HepG2 (cell line): ENCODE measurements at regions not wholly inside any gene's neighbourhood (a gene's known extent, or its start where the extent isn't known, plus 50 kb on each side); places are given as distances from the start of the nearest gene placed in this dataset.

ENCODE experiments used
- ESRRA ChIP-seq: sonication (generic); formaldehyde crosslinking; IDR thresholded peaks from 2 replicates; pipeline ENCODE4 v1.5.1; 2020; ENCODE audit warnings: mild to moderate bottlenecking, low read depth, missing genetic modification reagents
- KDM6A ChIP-seq: IDR thresholded peaks from 2 replicates; pipeline ENCODE4 v1.6.1; 2016; ENCODE audit warnings: low read depth
- PHB2 ChIP-seq: fragments of 450-650 bp; IDR thresholded peaks from 2 replicates; pipeline ENCODE4 v1.6.1; 2018; ENCODE audit not compliant: partially characterized antibody
- ZNF3 ChIP-seq: IDR thresholded peaks from 2 replicates; pipeline ENCODE4 v1.7.0; 2017; ENCODE audit warnings: inconsistent platforms
- ZNF550 ChIP-seq: sonication (generic); formaldehyde crosslinking; IDR thresholded peaks from 2 replicates; pipeline ENCODE4 v1.4.0; 2020; ENCODE audit warnings: mild to moderate bottlenecking, missing genetic modification reagents, borderline replicate concordance
- ZNF558 ChIP-seq: sonication (generic); formaldehyde crosslinking; IDR thresholded peaks from 2 replicates; pipeline ENCODE4 v1.9.0; 2022; ENCODE audit warnings: mild to moderate bottlenecking, missing genetic modification reagents, borderline replicate concordance
- TF ChIP-seq, protein P1 (sequence below): sonication (generic); formaldehyde crosslinking; IDR thresholded peaks from 2 replicates; pipeline ENCODE4 v1.9.0; 2021; ENCODE audit warnings: mild to moderate bottlenecking, missing genetic modification reagents
- TF ChIP-seq, protein P2 (sequence below): sonication (generic); formaldehyde crosslinking; IDR thresholded peaks from 2 replicates; pipeline ENCODE4 v1.5.0; 2020; ENCODE audit warnings: mild to moderate bottlenecking, missing genetic modification reagents
- TF ChIP-seq, protein P3 (sequence below): sonication (generic); formaldehyde crosslinking; IDR thresholded peaks from 2 replicates; pipeline ENCODE4 v1.4.0; 2020; ENCODE audit warnings: missing genetic modification reagents, borderline replicate concordance
- TF ChIP-seq, protein P4 (sequence below): sonication (generic); formaldehyde crosslinking; IDR thresholded peaks from 2 replicates; pipeline ENCODE4 v1.4.0; 2020; ENCODE audit warnings: missing genetic modification reagents, borderline replicate concordance
- TF ChIP-seq, protein P5 (sequence below): sonication (generic); formaldehyde crosslinking; IDR thresholded peaks from 2 replicates; pipeline ENCODE4 v1.4.0; 2020; ENCODE audit warnings: missing genetic modification reagents
- TF ChIP-seq, protein P6 (sequence below): sonication (generic); formaldehyde crosslinking; IDR thresholded peaks from 2 replicates; pipeline ENCODE4 v1.8.1; 2023; ENCODE audit warnings: mild to moderate bottlenecking, missing genetic modification reagents, borderline replicate concordance

DNA sequence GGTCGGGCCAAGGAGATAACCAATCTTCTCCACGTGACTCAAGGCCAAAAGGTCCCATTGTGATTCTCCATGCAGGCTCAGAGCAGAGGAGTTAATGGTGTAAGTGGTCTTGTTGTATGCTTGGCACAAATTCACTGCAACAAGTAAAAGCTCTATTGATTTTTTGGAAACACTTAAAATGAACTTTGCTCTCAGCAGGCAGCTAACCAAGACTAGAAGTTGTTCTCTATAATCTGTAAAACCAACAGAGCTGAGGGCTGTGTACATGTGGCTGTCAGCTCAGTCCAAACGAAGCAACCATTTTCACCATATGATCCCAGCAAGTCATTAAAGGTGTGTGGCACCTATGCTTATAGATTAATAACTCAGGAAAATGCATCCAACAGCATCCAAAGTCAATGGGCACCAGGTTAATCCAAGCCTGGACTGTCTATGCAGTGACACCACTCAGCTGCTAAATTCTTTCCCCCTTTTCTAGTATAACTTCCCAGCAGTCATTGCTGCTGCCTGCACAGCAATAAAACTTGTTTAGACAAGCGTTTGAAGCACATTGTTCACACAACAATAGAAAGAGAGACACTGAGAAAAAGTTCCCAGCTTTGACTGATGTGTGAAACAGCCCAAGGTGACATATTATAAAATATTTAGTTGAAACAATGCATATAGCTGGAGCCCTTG is 603.8 kb upstream of the ADAMTS9 start (continued):
- TF ChIP-seq ZNF3 (CRISPR knock-in tag) (no peak), PHB2 (no peak), ZNF558 (CRISPR knock-in tag) (no peak), ZNF550 (CRISPR knock-in tag) (no peak), ESRRA (no peak), KDM6A (peak; percentile 72; the same call in 1 of the 2 replicates)
- TF ChIP-seq, protein P1, sequence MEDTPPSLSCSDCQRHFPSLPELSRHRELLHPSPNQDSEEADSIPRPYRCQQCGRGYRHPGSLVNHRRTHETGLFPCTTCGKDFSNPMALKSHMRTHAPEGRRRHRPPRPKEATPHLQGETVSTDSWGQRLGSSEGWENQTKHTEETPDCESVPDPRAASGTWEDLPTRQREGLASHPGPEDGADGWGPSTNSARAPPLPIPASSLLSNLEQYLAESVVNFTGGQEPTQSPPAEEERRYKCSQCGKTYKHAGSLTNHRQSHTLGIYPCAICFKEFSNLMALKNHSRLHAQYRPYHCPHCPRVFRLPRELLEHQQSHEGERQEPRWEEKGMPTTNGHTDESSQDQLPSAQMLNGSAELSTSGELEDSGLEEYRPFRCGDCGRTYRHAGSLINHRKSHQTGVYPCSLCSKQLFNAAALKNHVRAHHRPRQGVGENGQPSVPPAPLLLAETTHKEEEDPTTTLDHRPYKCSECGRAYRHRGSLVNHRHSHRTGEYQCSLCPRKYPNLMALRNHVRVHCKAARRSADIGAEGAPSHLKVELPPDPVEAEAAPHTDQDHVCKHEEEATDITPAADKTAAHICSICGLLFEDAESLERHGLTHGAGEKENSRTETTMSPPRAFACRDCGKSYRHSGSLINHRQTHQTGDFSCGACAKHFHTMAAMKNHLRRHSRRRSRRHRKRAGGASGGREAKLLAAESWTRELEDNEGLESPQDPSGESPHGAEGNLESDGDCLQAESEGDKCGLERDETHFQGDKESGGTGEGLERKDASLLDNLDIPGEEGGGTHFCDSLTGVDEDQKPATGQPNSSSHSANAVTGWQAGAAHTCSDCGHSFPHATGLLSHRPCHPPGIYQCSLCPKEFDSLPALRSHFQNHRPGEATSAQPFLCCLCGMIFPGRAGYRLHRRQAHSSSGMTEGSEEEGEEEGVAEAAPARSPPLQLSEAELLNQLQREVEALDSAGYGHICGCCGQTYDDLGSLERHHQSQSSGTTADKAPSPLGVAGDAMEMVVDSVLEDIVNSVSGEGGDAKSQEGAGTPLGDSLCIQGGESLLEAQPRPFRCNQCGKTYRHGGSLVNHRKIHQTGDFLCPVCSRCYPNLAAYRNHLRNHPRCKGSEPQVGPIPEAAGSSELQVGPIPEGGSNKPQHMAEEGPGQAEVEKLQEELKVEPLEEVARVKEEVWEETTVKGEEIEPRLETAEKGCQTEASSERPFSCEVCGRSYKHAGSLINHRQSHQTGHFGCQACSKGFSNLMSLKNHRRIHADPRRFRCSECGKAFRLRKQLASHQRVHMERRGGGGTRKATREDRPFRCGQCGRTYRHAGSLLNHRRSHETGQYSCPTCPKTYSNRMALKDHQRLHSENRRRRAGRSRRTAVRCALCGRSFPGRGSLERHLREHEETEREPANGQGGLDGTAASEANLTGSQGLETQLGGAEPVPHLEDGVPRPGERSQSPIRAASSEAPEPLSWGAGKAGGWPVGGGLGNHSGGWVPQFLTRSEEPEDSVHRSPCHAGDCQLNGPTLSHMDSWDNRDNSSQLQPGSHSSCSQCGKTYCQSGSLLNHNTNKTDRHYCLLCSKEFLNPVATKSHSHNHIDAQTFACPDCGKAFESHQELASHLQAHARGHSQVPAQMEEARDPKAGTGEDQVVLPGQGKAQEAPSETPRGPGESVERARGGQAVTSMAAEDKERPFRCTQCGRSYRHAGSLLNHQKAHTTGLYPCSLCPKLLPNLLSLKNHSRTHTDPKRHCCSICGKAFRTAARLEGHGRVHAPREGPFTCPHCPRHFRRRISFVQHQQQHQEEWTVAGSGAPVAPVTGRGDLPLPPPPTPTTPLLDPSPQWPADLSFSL (CRISPR knock-in tag): peak; percentile 47; the same call in 1 of the 2 replicates
- TF ChIP-seq, protein P2, sequence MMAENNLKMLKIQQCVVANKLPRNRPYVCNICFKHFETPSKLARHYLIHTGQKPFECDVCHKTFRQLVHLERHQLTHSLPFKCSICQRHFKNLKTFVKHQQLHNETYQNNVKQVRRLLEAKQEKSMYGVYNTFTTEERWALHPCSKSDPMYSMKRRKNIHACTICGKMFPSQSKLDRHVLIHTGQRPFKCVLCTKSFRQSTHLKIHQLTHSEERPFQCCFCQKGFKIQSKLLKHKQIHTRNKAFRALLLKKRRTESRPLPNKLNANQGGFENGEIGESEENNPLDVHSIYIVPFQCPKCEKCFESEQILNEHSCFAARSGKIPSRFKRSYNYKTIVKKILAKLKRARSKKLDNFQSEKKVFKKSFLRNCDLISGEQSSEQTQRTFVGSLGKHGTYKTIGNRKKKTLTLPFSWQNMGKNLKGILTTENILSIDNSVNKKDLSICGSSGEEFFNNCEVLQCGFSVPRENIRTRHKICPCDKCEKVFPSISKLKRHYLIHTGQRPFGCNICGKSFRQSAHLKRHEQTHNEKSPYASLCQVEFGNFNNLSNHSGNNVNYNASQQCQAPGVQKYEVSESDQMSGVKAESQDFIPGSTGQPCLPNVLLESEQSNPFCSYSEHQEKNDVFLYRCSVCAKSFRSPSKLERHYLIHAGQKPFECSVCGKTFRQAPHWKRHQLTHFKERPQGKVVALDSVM (CRISPR knock-in tag): 0 out of 2 replicates have a peak, but pooled peaks have one; percentile 28
- TF ChIP-seq, protein P3, sequence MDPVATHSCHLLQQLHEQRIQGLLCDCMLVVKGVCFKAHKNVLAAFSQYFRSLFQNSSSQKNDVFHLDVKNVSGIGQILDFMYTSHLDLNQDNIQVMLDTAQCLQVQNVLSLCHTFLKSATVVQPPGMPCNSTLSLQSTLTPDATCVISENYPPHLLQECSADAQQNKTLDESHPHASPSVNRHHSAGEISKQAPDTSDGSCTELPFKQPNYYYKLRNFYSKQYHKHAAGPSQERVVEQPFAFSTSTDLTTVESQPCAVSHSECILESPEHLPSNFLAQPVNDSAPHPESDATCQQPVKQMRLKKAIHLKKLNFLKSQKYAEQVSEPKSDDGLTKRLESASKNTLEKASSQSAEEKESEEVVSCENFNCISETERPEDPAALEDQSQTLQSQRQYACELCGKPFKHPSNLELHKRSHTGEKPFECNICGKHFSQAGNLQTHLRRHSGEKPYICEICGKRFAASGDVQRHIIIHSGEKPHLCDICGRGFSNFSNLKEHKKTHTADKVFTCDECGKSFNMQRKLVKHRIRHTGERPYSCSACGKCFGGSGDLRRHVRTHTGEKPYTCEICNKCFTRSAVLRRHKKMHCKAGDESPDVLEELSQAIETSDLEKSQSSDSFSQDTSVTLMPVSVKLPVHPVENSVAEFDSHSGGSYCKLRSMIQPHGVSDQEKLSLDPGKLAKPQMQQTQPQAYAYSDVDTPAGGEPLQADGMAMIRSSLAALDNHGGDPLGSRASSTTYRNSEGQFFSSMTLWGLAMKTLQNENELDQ (CRISPR knock-in tag): no peak
- TF ChIP-seq, protein P4, sequence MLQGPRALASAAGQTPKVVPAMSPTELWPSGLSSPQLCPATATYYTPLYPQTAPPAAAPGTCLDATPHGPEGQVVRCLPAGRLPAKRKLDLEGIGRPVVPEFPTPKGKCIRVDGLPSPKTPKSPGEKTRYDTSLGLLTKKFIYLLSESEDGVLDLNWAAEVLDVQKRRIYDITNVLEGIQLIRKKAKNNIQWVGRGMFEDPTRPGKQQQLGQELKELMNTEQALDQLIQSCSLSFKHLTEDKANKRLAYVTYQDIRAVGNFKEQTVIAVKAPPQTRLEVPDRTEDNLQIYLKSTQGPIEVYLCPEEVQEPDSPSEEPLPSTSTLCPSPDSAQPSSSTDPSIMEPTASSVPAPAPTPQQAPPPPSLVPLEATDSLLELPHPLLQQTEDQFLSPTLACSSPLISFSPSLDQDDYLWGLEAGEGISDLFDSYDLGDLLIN (CRISPR knock-in tag): no peak
- TF ChIP-seq, protein P5, sequence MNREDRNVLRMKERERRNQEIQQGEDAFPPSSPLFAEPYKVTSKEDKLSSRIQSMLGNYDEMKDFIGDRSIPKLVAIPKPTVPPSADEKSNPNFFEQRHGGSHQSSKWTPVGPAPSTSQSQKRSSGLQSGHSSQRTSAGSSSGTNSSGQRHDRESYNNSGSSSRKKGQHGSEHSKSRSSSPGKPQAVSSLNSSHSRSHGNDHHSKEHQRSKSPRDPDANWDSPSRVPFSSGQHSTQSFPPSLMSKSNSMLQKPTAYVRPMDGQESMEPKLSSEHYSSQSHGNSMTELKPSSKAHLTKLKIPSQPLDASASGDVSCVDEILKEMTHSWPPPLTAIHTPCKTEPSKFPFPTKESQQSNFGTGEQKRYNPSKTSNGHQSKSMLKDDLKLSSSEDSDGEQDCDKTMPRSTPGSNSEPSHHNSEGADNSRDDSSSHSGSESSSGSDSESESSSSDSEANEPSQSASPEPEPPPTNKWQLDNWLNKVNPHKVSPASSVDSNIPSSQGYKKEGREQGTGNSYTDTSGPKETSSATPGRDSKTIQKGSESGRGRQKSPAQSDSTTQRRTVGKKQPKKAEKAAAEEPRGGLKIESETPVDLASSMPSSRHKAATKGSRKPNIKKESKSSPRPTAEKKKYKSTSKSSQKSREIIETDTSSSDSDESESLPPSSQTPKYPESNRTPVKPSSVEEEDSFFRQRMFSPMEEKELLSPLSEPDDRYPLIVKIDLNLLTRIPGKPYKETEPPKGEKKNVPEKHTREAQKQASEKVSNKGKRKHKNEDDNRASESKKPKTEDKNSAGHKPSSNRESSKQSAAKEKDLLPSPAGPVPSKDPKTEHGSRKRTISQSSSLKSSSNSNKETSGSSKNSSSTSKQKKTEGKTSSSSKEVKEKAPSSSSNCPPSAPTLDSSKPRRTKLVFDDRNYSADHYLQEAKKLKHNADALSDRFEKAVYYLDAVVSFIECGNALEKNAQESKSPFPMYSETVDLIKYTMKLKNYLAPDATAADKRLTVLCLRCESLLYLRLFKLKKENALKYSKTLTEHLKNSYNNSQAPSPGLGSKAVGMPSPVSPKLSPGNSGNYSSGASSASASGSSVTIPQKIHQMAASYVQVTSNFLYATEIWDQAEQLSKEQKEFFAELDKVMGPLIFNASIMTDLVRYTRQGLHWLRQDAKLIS (CRISPR knock-in tag): no peak
- TF ChIP-seq, protein P6, sequence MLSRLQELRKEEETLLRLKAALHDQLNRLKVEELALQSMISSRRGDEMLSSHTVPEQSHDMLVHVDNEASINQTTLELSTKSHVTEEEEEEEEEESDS (CRISPR knock-in tag): no peak
